Bronchial epithelial cell (primary cell): ENCODE measurements at regions not wholly inside any gene's neighbourhood (a gene's known extent, or its start where the extent isn't known, plus 50 kb on each side); places are given as distances from the start of the nearest gene placed in this dataset.

Source experiments
- DNase-seq: peaks from one replicate; pipeline ENCODE4 v3.0.0-alpha.2; 2010; ENCODE audit warnings: low read depth
- FAIRE-seq: peaks from 2 replicates; lab custom pipeline; 2011; peaks lifted over from hg19 to GRCh38; lab: Jason Lieb, UNC
- H3K27me3 ChIP-seq: 2 replicates; pipeline ENCODE4 v1.5.1; 2011; ENCODE audit warnings: low read length; ENCODE audit not compliant: control insufficient read depth, insufficient read depth
- H3K36me3 ChIP-seq: 2 replicates; pipeline ENCODE4 v1.5.1; 2011; ENCODE audit warnings: low read length; ENCODE audit not compliant: control insufficient read depth, insufficient read depth
- H3K4me3 ChIP-seq: 2 replicates; pipeline ENCODE4 v1.5.1; 2011; ENCODE audit warnings: mild to moderate bottlenecking, low read depth, low read length, control low read depth
- TF ChIP-seq, protein P1 (sequence below): IDR thresholded peaks from 2 replicates; pipeline ENCODE4 v1.5.1; 2011; ENCODE audit warnings: mild to moderate bottlenecking, moderate library complexity, low read length, control low read depth, inconsistent platforms; ENCODE audit not compliant: insufficient read depth, severe bottlenecking

DNA sequence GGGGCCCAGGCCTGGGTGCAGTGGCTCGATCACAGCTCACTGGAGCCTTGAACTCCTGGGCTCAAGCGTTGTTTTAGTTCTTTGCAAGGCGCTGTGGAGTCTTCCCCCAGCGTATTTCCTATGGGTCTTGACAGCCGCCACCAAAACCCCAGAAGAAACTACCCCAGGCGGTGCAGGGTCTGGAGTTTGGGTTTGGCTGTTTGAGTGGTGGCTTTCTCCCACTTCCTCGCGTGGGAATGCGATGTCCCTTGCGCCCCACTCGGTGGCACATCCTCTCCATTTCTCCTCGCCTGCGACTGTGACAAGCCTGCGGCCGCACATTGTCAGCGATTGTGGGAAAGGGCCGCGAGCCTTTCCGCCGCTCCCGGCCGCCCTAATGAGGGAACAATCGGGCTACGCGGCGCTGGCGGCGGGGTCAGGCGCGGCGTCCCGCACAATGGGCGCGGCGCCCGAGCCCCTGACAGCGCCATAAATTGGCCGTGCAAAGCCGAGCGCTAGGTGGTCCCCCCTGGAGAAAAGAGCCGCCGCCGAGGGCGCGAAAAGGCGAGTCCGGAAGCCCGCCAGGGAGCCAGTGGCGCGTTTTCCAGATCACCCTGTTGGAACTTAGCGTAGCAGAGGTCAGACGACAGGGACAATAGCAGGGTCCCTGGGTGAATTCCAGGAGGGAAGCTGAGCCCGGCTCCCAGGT is 194.9 kb upstream of the POU3F3 start:
- no peak for FAIRE-seq
- no peak overlapping the region for H3K4me3 ChIP-seq
- DNase-seq, result no peak
- TF ChIP-seq, protein P1, sequence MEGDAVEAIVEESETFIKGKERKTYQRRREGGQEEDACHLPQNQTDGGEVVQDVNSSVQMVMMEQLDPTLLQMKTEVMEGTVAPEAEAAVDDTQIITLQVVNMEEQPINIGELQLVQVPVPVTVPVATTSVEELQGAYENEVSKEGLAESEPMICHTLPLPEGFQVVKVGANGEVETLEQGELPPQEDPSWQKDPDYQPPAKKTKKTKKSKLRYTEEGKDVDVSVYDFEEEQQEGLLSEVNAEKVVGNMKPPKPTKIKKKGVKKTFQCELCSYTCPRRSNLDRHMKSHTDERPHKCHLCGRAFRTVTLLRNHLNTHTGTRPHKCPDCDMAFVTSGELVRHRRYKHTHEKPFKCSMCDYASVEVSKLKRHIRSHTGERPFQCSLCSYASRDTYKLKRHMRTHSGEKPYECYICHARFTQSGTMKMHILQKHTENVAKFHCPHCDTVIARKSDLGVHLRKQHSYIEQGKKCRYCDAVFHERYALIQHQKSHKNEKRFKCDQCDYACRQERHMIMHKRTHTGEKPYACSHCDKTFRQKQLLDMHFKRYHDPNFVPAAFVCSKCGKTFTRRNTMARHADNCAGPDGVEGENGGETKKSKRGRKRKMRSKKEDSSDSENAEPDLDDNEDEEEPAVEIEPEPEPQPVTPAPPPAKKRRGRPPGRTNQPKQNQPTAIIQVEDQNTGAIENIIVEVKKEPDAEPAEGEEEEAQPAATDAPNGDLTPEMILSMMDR, result no peak
- no peaks in the 10 kb centered on the region for H3K36me3 ChIP-seq
- no peaks in the 10 kb centered on the region for H3K27me3 ChIP-seq

DNA sequence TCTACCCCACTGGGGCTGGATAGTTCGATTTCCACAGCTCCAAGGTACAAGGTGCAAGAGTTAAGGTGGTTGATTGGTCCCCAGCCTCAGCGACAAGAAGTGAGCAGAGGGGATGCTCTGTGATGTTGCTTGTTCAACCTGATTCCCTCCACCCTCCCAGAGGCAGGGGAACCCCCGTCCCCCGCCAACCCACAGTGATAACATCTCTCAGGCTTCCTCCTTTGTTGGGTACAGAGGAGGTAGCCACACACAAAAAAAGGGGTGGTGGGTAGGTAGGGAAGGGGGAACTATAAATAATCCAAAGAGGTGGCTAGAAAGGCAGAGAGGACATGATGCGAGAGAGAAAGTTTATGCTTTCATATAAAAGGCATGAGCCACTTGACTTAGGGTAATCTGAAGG is 192.9 kb upstream of the POU3F3 start:
- no peaks in the 10 kb centered on the region for H3K36me3 ChIP-seq
- H3K4me3 ChIP-seq, result no peak overlapping the region
- H3K27me3 ChIP-seq, result no peaks in the 10 kb centered on the region
- TF ChIP-seq, protein P1, result no peak
- no peak for FAIRE-seq
- DNase-seq, result no peak

DNA sequence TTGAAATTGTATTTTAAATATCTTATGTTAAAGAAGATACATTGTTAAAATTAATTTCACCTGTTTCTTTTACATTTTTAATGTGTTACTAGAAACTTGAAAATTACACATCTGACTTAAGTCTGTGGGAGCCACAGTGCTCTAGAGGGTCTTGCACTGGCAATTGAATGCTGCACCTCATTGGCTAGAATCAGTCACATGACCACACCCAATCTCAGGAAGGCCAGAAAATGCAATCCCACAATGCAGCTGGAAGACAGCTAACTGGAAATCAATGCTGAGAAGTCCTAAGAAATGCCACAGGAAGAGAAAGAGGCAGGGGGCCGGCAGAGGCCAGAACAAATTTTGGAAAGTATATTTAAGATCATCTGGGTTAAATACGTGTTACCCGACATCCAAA is 189.2 kb upstream of the POU3F3 start:
- TF ChIP-seq, protein P1, result no peak
- Histone ChIP-seq H3K4me3 (no peak overlapping the region), H3K27me3 (no peaks in the 10 kb centered on the region), H3K36me3 (no peaks in the 10 kb centered on the region)
- no peak for FAIRE-seq
- no peak for DNase-seq

DNA sequence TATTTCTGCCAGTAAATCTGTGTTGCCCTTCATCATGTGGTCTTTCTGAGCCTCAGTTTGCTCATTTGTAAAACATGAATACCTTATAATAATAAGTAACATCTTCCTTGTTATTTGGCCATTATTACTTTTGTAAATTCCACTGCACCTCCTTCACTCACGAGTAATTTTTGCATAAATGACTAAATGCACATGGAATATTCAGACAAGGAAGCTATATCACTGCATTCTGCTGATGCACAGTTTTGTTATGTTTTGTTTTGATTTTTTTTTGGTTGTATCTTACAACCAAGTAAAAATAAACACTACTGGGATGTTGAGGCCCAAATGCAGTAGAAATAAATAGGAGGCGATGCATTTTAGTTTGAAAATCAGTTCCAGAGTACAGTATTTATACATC is 185.3 kb upstream of the POU3F3 start:
- TF ChIP-seq, protein P1, result no peak
- no peak for DNase-seq
- Histone ChIP-seq H3K27me3 (no peaks in the 10 kb centered on the region), H3K36me3 (no peaks in the 10 kb centered on the region), H3K4me3 (no peak overlapping the region)
- no peak for FAIRE-seq

DNA sequence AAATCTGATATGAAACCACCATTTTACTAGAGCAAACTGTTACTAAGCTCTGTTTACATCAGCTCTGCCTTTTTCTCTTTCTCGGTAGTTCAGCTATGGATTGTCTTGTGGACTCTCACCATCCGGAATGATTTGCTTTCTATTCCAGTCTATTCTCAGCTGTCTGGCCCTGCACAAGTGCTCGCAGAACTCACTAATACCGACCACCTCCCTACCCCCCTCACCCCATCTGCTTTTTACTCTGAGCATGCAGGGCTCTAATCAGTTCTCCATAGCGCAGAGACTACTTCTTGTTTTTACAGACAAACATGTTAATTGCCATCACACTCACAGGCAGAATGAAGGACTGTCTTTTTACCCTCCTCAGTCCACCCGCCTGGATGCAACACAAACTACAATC is 180.7 kb upstream of the POU3F3 start:
- no peaks in the 10 kb centered on the region for H3K36me3 ChIP-seq
- H3K4me3 ChIP-seq, result no peak overlapping the region
- H3K27me3 ChIP-seq, result no peaks in the 10 kb centered on the region
- FAIRE-seq (no peak), DNase-seq (no peak)
- TF ChIP-seq, protein P1, result no peak

DNA sequence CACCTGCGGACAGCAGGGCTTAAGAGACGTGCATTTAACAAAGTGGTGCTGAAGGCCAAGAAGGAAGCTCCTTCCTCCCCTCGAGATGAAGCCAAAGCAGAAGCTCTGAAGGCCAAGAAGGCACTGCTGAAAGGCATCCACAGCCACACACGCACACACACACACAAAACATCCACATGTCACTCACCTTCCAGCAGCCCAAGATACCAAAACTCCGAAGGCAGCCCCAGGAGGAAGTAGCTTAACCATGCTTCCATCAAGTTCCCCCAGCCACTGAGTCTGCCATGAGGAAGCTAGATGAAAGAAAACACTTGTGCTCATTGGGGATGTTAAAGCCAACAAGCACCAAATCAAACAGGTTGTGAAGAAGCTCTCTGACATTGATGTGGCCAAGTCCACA is 175.7 kb upstream of the POU3F3 start:
- DNase-seq (no peak), FAIRE-seq (no peak)
- H3K4me3 ChIP-seq, result no peak overlapping the region
- no peaks in the 10 kb centered on the region for H3K27me3 ChIP-seq
- H3K36me3 ChIP-seq, result no peaks in the 10 kb centered on the region
- TF ChIP-seq, protein P1, result no peak
